C4-2B (cell line): ENCODE measurements at regions not wholly inside any gene's neighbourhood (a gene's known extent, or its start where the extent isn't known, plus 50 kb on each side); places are given as distances from the start of the nearest gene placed in this dataset.

Experiments used
- H3K27ac ChIP-seq: fragments of 450-650 bp; 2 replicates; pipeline ENCODE4 v1.5.1; 2017
- ZFX ChIP-seq: fragments of 450-650 bp; IDR thresholded peaks from 2 replicates; pipeline ENCODE4 v1.6.1; 2017
- TF ChIP-seq, protein P1 (sequence below): fragments of 450-650 bp; conservative IDR thresholded peaks from 2 replicates; pipeline ENCODE4 v1.5.1; 2017; ENCODE audit warnings: mild to moderate bottlenecking

- no peak for TF ChIP-seq ZFX
- TF ChIP-seq, protein P1, sequence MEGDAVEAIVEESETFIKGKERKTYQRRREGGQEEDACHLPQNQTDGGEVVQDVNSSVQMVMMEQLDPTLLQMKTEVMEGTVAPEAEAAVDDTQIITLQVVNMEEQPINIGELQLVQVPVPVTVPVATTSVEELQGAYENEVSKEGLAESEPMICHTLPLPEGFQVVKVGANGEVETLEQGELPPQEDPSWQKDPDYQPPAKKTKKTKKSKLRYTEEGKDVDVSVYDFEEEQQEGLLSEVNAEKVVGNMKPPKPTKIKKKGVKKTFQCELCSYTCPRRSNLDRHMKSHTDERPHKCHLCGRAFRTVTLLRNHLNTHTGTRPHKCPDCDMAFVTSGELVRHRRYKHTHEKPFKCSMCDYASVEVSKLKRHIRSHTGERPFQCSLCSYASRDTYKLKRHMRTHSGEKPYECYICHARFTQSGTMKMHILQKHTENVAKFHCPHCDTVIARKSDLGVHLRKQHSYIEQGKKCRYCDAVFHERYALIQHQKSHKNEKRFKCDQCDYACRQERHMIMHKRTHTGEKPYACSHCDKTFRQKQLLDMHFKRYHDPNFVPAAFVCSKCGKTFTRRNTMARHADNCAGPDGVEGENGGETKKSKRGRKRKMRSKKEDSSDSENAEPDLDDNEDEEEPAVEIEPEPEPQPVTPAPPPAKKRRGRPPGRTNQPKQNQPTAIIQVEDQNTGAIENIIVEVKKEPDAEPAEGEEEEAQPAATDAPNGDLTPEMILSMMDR: no peak
- H3K27ac ChIP-seq: no peak overlapping the region
These were observed 120.1 kb upstream of the NABP1 start for GRCh38 chr2:191557841-191558240.

- TF ChIP-seq, protein P1: no peak
- TF ChIP-seq ZFX: no peak
- no peak overlapping the region for H3K27ac ChIP-seq
These were observed 118.4 kb upstream of the NABP1 start for GRCh38 chr2:191559569-191559968.

DNA sequence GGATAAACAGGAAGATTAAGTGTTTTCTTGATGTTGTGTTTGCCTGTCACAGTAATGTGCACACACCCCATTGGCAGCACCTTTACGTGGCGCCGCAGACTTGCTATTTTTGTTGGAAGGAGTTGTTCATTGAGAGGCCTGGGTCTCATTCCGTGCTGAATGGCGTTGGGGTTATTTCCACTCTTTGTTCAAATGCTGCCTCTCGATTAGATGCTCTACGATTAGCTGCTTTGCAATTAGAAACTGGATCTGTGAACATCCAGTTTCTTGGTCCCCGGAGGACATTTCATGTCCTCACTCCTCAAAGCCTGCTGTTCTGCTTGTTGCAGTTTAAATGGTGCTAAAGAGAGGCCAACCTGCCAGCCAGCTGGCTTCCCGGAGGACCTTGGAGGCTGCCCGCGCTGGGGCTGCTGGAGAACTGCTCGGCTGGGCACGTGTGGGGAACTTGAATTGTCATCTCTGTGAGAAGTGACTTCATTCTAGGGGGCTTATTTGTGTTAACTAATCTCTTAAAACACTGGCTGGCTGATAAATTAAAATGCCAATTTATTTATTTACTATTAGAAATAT lies 117.4 kb upstream of the NABP1 start:
- TF ChIP-seq, protein P1: no peak
- no peak for TF ChIP-seq ZFX
- H3K27ac ChIP-seq: no peak overlapping the region

- TF ChIP-seq ZFX: no peak
- TF ChIP-seq, protein P1: no peak
- no peak overlapping the region for H3K27ac ChIP-seq
These were observed 112.8 kb upstream of the NABP1 start for GRCh38 chr2:191565120-191565519.

GRCh38 chr2:191565647-191566198 lies 112.2 kb upstream of the NABP1 start:
- TF ChIP-seq, protein P1: no peak
- no peak for TF ChIP-seq ZFX
- no peak overlapping the region for H3K27ac ChIP-seq

DNA sequence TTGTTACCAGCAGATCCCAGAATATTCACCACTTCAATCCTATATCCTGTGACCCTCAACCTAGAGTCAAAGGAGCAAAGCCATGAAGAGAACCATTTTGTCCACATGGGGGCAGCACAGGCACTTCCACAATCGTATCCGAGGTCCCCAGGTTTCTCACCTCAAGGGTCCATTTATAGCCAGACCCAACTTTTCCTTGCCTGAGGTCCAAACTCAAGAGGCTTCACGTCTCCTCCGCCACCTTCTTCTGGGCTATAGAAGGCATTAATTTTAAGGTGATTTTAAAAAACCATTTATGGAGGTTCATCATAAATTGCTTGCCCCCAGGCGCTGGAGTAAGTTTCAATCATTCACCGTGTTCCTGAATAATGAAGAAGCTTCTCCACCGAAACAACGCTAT lies 111.6 kb upstream of the NABP1 start:
- no peak overlapping the region for H3K27ac ChIP-seq
- TF ChIP-seq, protein P1: peak; percentile 86
- TF ChIP-seq ZFX: no peak

GRCh38 chr2:191567206-191567605 lies 110.7 kb upstream of the NABP1 start:
- TF ChIP-seq ZFX: no peak
- TF ChIP-seq, protein P1: no peak
- no peak overlapping the region for H3K27ac ChIP-seq
